Left lung (tissue), 4 donors: ENCODE measurements at regions not wholly inside any gene's neighbourhood (a gene's known extent, or its start where the extent isn't known, plus 50 kb on each side); places are given as distances from the start of the nearest gene placed in this dataset.

Experiments
- ATAC-seq: fragments of 200-7000 bp; cut with Tn5 transposase; one replicate; pipeline ENCODE4 v1.9.1; 2020; ENCODE audit warnings: moderate library complexity
- DNase-seq, 4 donors: peaks; one replicate each; pipeline ENCODE4 v3.0.0-alpha.2; 2013 to 2020
- H3K27ac ChIP-seq, 2 donors: fragments of 200-600 bp; sonication (generic) in 1 of 2; one replicate each; pipeline versions ENCODE4 v1.5.0 to v1.8.0; 2020 to 2021
- H3K27me3 ChIP-seq, 2 donors: fragments of 200-600 bp; sonication (generic) in 1 of 2; one replicate each; pipeline versions ENCODE4 v1.5.0 to v1.8.0; 2020 to 2021
- H3K36me3 ChIP-seq, 2 donors: fragments of 200-600 bp; sonication (generic) in 1 of 2; one replicate each; pipeline versions ENCODE4 v1.5.0 to v1.8.0; 2020 to 2021
- H3K4me1 ChIP-seq, 2 donors: fragments of 200-600 bp; one replicate each; pipeline ENCODE4 v1.8.0; 2021
- H3K4me3 ChIP-seq, 2 donors: fragments of 200-600 bp; sonication (generic) in 1 of 2; one replicate each; pipeline versions ENCODE4 v1.5.0 to v1.8.0; 2020 to 2021; ENCODE audit warnings: mild to moderate bottlenecking in 1 of 2
- H3K9me3 ChIP-seq, 2 donors: fragments of 200-600 bp; sonication (generic) in 1 of 2; one replicate each; pipeline versions ENCODE4 v1.5.0 to v1.8.0; 2020 to 2021
- intact Hi-C, 2 donors: fragments of 100-400 bp; cut with DNase I; formaldehyde crosslinking; loops; one replicate each; pipeline versions ENCODE4 v1.11.2 to v1.14.2; 2022
- TF ChIP-seq, protein P1 (sequence below), 2 donors: fragments of 200-600 bp; sonication (generic) in 1 of 2; IDR thresholded peaks; one replicate each; pipeline versions ENCODE4 v1.5.0 to v1.8.0; 2021; ENCODE audit warnings: antibody characterized with exemption in 2 of 2
- donor health status: DM: no; HTN: yes; CAD: no.
- donor health status: DM: no; HTN: no; CAD: no.

DNA sequence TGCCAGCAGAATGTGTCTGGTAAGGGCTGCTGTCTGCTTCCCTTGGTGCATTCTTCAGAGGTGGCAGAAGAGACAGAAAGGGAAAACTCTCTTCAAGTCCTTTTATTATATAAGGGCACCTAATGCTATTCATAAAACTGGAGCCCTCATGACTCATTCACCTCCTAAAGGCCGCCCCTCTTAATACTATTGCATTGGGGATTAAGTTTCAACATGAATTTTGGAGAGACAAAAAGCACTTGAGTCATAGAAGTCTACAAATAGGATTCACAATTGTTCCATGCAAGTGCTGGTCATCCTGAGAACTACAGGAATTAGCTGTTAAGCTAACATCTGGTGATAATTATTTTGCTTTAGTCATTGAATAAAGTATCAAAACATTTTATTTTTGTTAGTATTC lies 349.5 kb downstream of the HS3ST1 start:
- ATAC-seq (no peak), DNase-seq (no peak)
- intact Hi-C loops, result no loop called here
- peaks cover 0 to 2% of the 10 kb centered on the region in 2 donors for H3K9me3 ChIP-seq
- TF ChIP-seq, protein P1, sequence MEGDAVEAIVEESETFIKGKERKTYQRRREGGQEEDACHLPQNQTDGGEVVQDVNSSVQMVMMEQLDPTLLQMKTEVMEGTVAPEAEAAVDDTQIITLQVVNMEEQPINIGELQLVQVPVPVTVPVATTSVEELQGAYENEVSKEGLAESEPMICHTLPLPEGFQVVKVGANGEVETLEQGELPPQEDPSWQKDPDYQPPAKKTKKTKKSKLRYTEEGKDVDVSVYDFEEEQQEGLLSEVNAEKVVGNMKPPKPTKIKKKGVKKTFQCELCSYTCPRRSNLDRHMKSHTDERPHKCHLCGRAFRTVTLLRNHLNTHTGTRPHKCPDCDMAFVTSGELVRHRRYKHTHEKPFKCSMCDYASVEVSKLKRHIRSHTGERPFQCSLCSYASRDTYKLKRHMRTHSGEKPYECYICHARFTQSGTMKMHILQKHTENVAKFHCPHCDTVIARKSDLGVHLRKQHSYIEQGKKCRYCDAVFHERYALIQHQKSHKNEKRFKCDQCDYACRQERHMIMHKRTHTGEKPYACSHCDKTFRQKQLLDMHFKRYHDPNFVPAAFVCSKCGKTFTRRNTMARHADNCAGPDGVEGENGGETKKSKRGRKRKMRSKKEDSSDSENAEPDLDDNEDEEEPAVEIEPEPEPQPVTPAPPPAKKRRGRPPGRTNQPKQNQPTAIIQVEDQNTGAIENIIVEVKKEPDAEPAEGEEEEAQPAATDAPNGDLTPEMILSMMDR (IDR thresholded peaks at IDR 0.05), result no peak
- H3K27ac ChIP-seq, result no peak overlapping the region
- H3K4me1 ChIP-seq, result no peaks in the 10 kb centered on the region
- no peaks in the 10 kb centered on the region for H3K27me3 ChIP-seq
- no peaks in the 10 kb centered on the region for H3K36me3 ChIP-seq
- H3K4me3 ChIP-seq, result no peak overlapping the region

DNA sequence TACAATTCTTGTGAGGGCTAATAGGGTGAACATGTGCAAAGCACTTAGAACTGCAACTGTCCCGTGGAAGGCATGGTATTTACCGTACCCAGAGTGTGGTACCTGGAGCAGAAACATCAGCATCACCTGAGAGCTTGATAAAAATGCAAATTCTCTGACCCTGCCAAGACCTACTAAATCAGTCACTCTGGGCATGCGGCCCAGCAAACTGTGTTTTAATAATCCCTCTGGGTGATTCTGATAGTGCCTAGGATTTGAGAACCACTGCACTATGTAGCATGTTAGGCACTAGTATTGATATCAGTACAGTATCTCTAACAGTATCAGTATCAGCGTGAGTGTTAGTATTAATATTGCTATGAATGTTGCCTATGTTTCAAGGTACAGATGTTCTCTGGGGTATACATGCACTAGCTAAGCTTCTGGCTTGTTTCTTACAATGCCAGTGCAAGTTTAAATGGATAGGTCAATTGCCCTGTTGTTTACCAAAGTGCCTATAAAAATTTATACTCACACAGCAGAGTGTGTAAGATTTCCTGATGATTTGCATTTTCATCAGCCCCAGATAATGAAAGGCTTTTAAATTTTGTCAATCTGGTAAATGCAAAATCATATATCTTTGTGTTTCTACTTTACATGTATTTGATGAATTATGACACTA lies 354.0 kb downstream of the HS3ST1 start:
- intact Hi-C loops, result no loop called here

DNA sequence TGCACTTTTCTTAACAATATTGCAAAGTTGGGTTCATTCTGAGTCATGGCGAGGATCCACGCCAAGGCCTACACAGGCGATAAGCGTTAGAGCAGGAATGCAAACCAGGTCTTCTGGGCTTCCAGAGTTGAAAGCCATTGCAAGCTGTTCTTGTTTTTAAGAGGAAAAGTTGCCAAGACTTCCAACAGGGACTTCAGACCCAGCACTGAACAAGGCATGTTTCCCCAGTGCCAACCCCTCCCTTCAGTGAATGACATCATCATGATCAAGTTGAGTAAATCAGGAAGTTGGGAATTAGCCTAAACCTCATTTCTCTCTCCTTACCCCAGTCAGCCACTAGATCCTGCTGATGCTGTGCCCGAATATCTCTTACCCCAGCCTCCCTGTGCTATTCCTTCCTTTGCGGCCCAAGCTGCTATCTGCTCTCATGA lies 355.1 kb downstream of the HS3ST1 start:
- no peaks in the 10 kb centered on the region for H3K36me3 ChIP-seq
- H3K27me3 ChIP-seq, result no peaks in the 10 kb centered on the region
- H3K4me3 ChIP-seq, result no peak overlapping the region
- H3K27ac ChIP-seq, result no peak overlapping the region
- DNase-seq, result peak in 1 of 4 donors; percentile 21
- intact Hi-C loops, result no loop called here
- H3K4me1 ChIP-seq, result no peaks in the 10 kb centered on the region
- TF ChIP-seq, protein P1 (IDR thresholded peaks at IDR 0.05), result no peak
- H3K9me3 ChIP-seq, result no peaks in the 10 kb centered on the region
- peak; percentile 15 for ATAC-seq

More for the DNA sequence above, 354.0 kb downstream of the HS3ST1 start:
- H3K27me3 ChIP-seq, result no peaks in the 10 kb centered on the region
- H3K4me3 ChIP-seq, result no peak overlapping the region
- TF ChIP-seq, protein P1 (IDR thresholded peaks at IDR 0.05), result no peak
- H3K9me3 ChIP-seq, result no peaks in the 10 kb centered on the region
- H3K27ac ChIP-seq, result no peak overlapping the region
- H3K36me3 ChIP-seq, result no peaks in the 10 kb centered on the region
- no peaks in the 10 kb centered on the region for H3K4me1 ChIP-seq
- DNase-seq (no peak), ATAC-seq (no peak)

DNA sequence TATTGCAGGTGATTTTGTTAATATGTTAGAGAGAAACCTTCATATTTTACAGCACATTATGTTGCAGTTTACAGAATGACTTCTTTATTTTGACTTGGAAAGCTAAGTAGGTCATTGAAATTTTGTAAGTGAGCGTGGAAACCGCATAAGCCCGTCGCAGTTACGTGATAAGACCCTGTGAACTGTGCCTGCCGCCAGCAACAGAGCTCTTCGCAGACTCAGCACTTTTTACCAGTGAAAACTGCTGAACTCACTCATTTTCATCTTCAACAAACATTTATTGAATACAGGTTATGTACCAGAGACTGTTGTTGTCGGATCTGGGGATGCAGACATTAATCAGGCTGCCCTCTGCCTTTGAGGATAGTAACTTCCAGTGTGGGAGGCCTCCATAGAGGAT lies 355.7 kb downstream of the HS3ST1 start:
- TF ChIP-seq, protein P1 (IDR thresholded peaks at IDR 0.05), result no peak
- Histone ChIP-seq H3K9me3 (no peaks in the 10 kb centered on the region), H3K4me1 (no peaks in the 10 kb centered on the region), H3K27ac (no peak overlapping the region), H3K27me3 (no peaks in the 10 kb centered on the region), H3K36me3 (no peaks in the 10 kb centered on the region), H3K4me3 (no peak overlapping the region)
- intact Hi-C loops, result no loop called here
- DNase-seq (no peak), ATAC-seq (no peak)

DNA sequence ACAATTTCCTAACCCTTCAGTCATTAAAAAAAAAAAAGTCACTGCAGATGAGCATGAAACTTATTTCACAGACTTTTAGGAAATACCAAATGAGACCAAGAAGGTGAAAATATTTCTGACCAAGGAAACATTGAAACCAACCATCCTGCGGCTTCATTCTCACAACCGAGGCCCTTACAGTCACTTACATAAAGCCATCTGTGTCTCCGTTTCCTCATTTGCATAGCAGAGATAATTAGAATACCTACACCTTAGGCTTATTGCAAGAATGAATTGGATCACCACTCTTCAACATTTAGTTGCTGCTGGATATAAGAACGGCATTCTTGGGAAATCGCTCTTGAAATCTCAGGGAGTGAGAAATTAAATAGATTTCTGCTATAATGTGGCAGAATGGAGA lies 356.2 kb downstream of the HS3ST1 start:
- Histone ChIP-seq H3K27ac (no peak overlapping the region), H3K9me3 (no peaks in the 10 kb centered on the region), H3K27me3 (no peaks in the 10 kb centered on the region), H3K4me3 (no peak overlapping the region), H3K4me1 (no peaks in the 10 kb centered on the region), H3K36me3 (no peaks in the 10 kb centered on the region)
- intact Hi-C loops, result no loop called here
- TF ChIP-seq, protein P1 (IDR thresholded peaks at IDR 0.05), result no peak
- DNase-seq (no peak), ATAC-seq (no peak)
